ENCODE measurements at regions not wholly inside any gene's neighbourhood (a gene's known extent, or its start where the extent isn't known, plus 50 kb on each side); places are given as distances from the start of the nearest gene placed in this dataset.
"Not testable (repeated sequence)": the region's sequence is repeated elsewhere in the genome, so short reads cannot be mapped to it uniquely, and the experiment has no call there.

DNA sequence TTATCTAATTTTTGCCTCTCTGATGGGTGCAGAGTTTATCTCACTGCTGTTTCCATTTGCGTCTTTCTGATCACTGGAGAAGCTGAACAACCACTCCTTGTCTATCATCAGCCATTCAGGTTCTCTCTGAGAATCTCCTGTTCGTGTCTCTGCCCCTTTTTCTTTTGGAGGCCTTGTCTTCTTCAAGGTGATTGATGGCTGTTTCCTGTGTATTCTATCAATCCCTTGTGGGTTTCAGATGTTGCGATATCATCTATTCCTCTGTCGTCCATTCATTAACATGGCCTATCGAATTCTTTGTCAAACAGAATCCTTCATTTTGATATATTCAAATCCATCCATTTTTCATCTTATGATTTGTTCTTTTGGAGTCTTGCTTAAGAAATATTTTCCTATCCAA, 100.3 kb downstream of the FAM53A start:
- peaks cover 11% of the 10 kb centered on the region for H3K27me3 ChIP-seq (replicated peaks; ENCODE audit: insufficient read depth, low read depth, low read length, poor library complexity)
- ChIA-PET POLR2A (ENCODE audit: low non-redundant PET) (no interaction called here), CTCF (no interaction called here)
- H3K4me3 ChIP-seq (ENCODE audit: low read depth, low read length, poor library complexity, severe bottlenecking) = no peak overlapping the region
- H3K27ac ChIP-seq (ENCODE audit: low read depth, low read length, poor library complexity, severe bottlenecking) = no peak overlapping the region
- DNase-seq (ENCODE audit: low spot score) = no peak
- H3K36me3 ChIP-seq (ENCODE audit: insufficient read depth, low read length, poor library complexity, severe bottlenecking) = no peaks in the 10 kb centered on the region
- H3K9me3 ChIP-seq (ENCODE audit: low read depth, low read length, poor library complexity, severe bottlenecking) = no peaks in the 10 kb centered on the region
- intact Hi-C loops (cut with micrococcal nuclease; ENCODE audit: unreplicated experiment) = no loop called here
- H3K4me1 ChIP-seq (ENCODE audit: insufficient read depth, low read length, poor library complexity, severe bottlenecking) = peaks cover 11% of the 10 kb centered on the region
- BruUV-seq (replicated peaks) = no TSS peak
- no peak for TF ChIP-seq EZH2 (IDR thresholded peaks at IDR 0.05; ENCODE audit: borderline replicate concordance, low read depth, low read length, poor library complexity, severe bottlenecking)
- TF ChIP-seq, protein P1, sequence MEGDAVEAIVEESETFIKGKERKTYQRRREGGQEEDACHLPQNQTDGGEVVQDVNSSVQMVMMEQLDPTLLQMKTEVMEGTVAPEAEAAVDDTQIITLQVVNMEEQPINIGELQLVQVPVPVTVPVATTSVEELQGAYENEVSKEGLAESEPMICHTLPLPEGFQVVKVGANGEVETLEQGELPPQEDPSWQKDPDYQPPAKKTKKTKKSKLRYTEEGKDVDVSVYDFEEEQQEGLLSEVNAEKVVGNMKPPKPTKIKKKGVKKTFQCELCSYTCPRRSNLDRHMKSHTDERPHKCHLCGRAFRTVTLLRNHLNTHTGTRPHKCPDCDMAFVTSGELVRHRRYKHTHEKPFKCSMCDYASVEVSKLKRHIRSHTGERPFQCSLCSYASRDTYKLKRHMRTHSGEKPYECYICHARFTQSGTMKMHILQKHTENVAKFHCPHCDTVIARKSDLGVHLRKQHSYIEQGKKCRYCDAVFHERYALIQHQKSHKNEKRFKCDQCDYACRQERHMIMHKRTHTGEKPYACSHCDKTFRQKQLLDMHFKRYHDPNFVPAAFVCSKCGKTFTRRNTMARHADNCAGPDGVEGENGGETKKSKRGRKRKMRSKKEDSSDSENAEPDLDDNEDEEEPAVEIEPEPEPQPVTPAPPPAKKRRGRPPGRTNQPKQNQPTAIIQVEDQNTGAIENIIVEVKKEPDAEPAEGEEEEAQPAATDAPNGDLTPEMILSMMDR (conservative IDR thresholded peaks at IDR 0.05; ENCODE audit: low read depth, low read length) = no peak

DNA sequence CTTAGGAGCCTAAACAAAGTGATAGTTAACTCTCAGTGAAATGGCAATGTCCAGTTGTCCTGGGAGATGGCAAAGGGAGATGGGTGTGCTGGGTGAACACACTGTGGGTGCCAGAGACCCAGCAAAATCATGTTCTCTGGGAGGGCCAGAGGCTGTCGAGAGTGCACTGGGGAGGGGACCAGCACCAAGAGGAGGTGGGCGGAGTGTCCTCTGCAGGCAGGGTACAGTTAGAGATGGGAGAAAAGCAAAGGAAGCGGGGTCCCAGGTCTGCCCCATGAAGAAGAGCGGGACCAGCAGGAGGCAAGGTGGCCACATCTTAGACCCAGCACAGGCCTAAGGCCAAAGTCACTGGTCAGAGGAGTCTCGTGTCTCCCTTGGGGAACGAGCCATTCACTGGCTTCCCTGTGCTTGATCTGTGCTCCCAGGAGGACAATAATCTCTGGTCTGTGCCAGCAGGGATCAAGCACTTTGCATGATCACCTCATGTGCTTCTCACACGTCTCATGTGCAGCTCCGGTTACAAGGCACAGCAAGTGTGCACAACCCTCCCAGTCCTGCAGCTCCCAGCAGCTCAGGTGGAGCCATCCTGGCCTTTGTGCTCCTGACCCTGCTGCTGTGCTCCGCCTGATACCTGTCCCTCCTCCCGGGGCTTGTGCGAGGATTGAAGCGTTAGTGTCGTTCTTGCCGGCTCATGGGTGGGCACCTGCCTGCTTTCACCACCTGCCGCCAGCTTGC, 100.9 kb downstream of the FAM53A start:
- Histone ChIP-seq H3K36me3 (ENCODE audit: insufficient read depth, low read length, poor library complexity, severe bottlenecking) (no peaks in the 10 kb centered on the region), H3K27me3 (replicated peaks; ENCODE audit: insufficient read depth, low read depth, low read length, poor library complexity) (peaks cover 14% of the 10 kb centered on the region), H3K27ac (ENCODE audit: low read depth, low read length, poor library complexity, severe bottlenecking) (no peak overlapping the region), H3K4me3 (ENCODE audit: low read depth, low read length, poor library complexity, severe bottlenecking) (no peak overlapping the region), H3K9me3 (ENCODE audit: low read depth, low read length, poor library complexity, severe bottlenecking) (no peaks in the 10 kb centered on the region), H3K4me1 (ENCODE audit: insufficient read depth, low read length, poor library complexity, severe bottlenecking) (peaks cover 15% of the 10 kb centered on the region)
- intact Hi-C loops (cut with micrococcal nuclease; ENCODE audit: unreplicated experiment) = no loop called here
- DNase-seq (ENCODE audit: low spot score) = no peak
- CTCF ChIA-PET = no interaction called here
- POLR2A ChIA-PET (ENCODE audit: low non-redundant PET) = no interaction called here
- TF ChIP-seq, protein P1 (conservative IDR thresholded peaks at IDR 0.05; ENCODE audit: low read depth, low read length) = no peak
- no peak for TF ChIP-seq EZH2 (IDR thresholded peaks at IDR 0.05; ENCODE audit: borderline replicate concordance, low read depth, low read length, poor library complexity, severe bottlenecking)
- BruUV-seq (replicated peaks) = no TSS peak

DNA sequence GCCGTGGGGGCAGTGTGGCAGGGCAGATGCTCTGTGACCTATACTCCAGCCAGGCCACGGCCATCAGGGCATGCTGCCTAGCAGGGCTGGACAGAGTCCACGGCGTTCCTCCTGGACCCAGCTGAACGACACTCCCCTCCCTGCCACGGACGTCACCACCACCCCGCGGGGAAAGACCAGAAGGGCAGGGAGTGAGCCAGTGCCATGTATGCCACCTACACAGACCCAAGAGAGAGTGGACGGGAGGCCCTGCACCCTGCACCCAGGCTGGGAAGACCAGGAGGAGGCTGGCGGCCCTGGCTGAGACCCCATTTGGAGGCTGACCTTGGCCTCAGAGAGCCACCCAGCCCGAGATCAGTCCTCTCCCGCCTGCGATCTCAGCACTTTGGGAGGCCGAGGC, 101.9 kb downstream of the FAM53A start:
- POLR2A ChIA-PET (ENCODE audit: low non-redundant PET) = no interaction called here
- H3K9me3 ChIP-seq (ENCODE audit: low read depth, low read length, poor library complexity, severe bottlenecking) = no peaks in the 10 kb centered on the region
- no peak overlapping the region for H3K4me3 ChIP-seq (ENCODE audit: low read depth, low read length, poor library complexity, severe bottlenecking)
- no peak for DNase-seq (ENCODE audit: low spot score)
- no TSS peak for BruUV-seq (replicated peaks)
- CTCF ChIA-PET = no interaction called here
- no peak overlapping the region for H3K27ac ChIP-seq (ENCODE audit: low read depth, low read length, poor library complexity, severe bottlenecking)
- H3K27me3 ChIP-seq (replicated peaks; ENCODE audit: insufficient read depth, low read depth, low read length, poor library complexity) = peaks cover 24% of the 10 kb centered on the region
- intact Hi-C loops (cut with micrococcal nuclease; ENCODE audit: unreplicated experiment) = no loop called here
- H3K36me3 ChIP-seq (ENCODE audit: insufficient read depth, low read length, poor library complexity, severe bottlenecking) = no peaks in the 10 kb centered on the region
- H3K4me1 ChIP-seq (ENCODE audit: insufficient read depth, low read length, poor library complexity, severe bottlenecking) = peaks cover 25% of the 10 kb centered on the region
- TF ChIP-seq, protein P1 (conservative IDR thresholded peaks at IDR 0.05; ENCODE audit: low read depth, low read length) = no peak
- no peak for TF ChIP-seq EZH2 (IDR thresholded peaks at IDR 0.05; ENCODE audit: borderline replicate concordance, low read depth, low read length, poor library complexity, severe bottlenecking)

DNA sequence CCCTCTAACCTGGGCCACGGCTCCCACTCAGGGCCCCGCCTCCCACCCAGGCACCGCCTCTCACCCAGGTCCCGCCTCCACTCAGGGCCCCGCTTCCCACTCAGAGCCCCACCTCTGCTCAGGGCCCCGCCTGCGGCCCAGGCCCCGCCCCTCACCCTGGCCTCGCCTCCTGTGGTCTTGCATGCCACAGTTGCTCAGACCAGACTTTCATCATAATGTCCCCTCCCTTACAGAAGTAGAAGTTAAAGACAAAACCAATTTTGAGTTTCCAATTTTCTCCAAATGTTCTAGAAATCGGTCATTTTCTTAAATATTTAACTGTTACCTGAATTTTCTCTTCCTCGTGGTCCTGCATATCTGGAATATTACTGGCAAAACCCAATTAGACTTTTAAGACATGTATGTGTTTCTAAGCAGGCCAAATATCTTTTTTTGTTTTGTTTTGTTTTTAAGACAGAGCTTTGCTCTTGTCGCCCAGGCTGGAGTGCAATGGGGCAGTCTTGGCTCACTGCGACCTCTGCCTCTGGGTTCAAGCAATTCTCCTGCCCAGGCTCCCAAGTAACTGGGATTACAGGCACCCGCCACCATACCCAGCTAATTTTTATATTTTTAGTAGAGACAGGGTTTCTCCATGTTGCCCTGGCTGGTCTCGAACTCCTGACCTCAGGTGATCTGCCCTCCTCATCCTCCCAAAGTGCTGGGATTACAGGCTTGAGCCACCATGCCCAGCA, 102.8 kb downstream of the FAM53A start:
- H3K4me3 ChIP-seq (ENCODE audit: low read depth, low read length, poor library complexity, severe bottlenecking); BruUV-seq (replicated peaks); intact Hi-C loops (cut with micrococcal nuclease; ENCODE audit: unreplicated experiment); H3K9me3 ChIP-seq (ENCODE audit: low read depth, low read length, poor library complexity, severe bottlenecking); H3K27ac ChIP-seq (ENCODE audit: low read depth, low read length, poor library complexity, severe bottlenecking); H3K36me3 ChIP-seq (ENCODE audit: insufficient read depth, low read length, poor library complexity, severe bottlenecking); POLR2A ChIA-PET (ENCODE audit: low non-redundant PET): not testable (repeated sequence)
- Histone ChIP-seq H3K27me3 (replicated peaks; ENCODE audit: insufficient read depth, low read depth, low read length, poor library complexity) (peaks cover 33% of the 10 kb centered on the region), H3K4me1 (ENCODE audit: insufficient read depth, low read length, poor library complexity, severe bottlenecking) (peaks cover 27% of the 10 kb centered on the region)
- CTCF ChIA-PET = interaction anchor here (0.7 kb wide), 1 partner anchor 181 kb away, joined by 4 read pairs; no protein-coding TSS in a partner anchor
- DNase-seq (ENCODE audit: low spot score) = peak; percentile 66

DNA sequence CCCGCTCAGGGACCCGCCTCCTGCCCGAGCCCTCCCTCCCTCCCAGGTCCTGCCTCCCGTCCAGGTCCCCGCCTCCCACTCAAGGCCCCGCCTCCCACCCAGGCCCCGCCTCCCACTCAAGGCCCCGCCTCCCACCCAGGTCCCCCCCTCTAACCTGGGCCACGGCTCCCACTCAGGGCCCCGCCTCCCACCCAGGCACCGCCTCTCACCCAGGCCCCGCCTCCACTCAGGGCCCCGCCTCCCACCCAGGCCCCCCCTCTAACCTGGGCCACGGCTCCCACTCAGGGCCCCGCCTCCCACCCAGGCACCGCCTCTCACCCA, 103.5 kb downstream of the FAM53A start:
- BruUV-seq (replicated peaks); CTCF ChIA-PET: not testable (repeated sequence)

More for the DNA sequence above, 103.5 kb downstream of the FAM53A start:
- POLR2A ChIA-PET (ENCODE audit: low non-redundant PET); H3K27ac ChIP-seq (ENCODE audit: low read depth, low read length, poor library complexity, severe bottlenecking); H3K9me3 ChIP-seq (ENCODE audit: low read depth, low read length, poor library complexity, severe bottlenecking); DNase-seq (ENCODE audit: low spot score); H3K4me3 ChIP-seq (ENCODE audit: low read depth, low read length, poor library complexity, severe bottlenecking); intact Hi-C loops (cut with micrococcal nuclease; ENCODE audit: unreplicated experiment); H3K36me3 ChIP-seq (ENCODE audit: insufficient read depth, low read length, poor library complexity, severe bottlenecking): not testable (repeated sequence)
- peaks cover 39% of the 10 kb centered on the region for H3K27me3 ChIP-seq (replicated peaks; ENCODE audit: insufficient read depth, low read depth, low read length, poor library complexity)
- H3K4me1 ChIP-seq (ENCODE audit: insufficient read depth, low read length, poor library complexity, severe bottlenecking) = peaks cover 27% of the 10 kb centered on the region

Measured in A673 (cell line).